ENCODE measurements at regions not wholly inside any gene's neighbourhood (a gene's known extent, or its start where the extent isn't known, plus 50 kb on each side); places are given as distances from the start of the nearest gene placed in this dataset.
"Not testable (repeated sequence)": the region's sequence is repeated elsewhere in the genome, so short reads cannot be mapped to it uniquely, and the experiment has no call there.

DNA sequence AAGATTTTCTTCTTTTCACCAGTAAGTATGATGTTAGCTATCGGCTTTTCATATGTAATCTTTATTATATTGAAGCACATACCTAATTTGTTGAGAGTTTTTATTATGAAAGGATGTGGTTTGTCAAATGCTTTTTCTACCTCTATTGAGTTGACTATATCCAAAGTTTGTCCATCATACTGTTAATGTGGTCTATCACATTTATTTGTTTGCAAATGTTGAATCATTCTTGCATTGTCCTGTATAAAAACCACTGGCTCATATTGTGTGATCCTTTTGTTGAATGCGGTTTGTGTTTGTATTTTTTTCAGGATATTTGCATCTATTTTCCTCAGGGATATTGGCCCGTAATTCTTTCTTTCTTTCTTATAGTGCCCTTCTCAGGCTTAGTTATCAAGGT, 675.5 kb downstream of the NUP35 start:
- no peak for DNase-seq (ENCODE audit: low spot score)

DNA sequence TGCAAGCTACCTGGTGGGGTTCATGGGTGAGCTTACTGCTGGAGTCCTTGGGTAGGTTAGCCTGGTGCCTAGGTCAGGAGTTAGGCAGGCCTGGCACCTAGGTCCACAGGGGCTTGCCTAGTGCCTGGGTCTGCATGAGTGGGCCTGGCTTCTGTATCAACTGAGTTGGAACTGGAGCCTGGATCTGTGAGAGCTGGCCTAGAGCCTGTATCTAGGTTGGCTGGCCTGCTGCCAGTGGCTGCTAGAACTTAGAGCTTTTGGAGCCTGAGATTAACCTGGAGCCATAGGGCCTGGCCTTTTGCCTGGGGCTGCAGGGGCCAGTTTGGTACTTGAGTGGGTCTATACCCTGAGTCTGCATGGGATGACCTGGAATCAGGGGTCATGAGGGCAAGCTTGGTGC, 679.4 kb downstream of the NUP35 start:
- DNase-seq (ENCODE audit: low spot score) = no peak

DNA sequence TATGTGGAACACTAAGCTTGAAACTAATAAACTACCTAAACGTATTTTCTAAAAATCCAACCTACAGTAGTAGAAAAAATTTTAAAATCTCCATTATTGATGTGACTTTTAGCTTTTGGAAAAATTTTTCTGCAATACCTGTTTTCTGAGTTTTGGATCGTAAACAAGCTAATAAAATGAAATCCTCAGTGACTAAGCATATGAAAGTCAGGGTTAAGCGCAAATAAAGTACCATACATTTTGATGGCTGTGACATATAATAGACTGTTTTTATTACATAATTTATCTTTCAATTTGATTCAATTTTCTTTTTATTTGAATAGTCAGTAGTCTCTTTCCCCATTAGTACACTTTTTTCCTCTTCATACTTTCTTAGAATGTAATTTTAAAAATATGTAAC, 683.6 kb downstream of the NUP35 start:
- no peak for DNase-seq (ENCODE audit: low spot score)

DNA sequence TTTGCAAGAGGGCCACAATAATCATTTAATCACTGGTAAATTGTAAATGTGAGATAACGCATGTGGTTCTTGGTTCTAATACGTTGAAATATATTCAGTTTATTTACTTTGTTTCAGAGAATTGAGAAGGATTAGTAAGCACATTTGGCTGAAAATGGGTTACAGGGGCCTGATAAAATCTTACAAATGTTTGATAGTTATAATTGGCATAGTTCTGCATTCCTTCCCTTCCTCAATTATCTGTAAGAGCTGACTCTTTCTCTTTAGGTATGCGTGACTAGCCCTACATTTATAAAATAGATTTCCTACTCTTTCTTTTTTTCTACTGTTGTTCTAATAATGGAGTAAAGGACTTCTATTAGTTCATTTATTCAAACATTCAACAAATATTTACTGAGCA, 685.2 kb downstream of the NUP35 start:
- DNase-seq (ENCODE audit: low spot score) = no peak

DNA sequence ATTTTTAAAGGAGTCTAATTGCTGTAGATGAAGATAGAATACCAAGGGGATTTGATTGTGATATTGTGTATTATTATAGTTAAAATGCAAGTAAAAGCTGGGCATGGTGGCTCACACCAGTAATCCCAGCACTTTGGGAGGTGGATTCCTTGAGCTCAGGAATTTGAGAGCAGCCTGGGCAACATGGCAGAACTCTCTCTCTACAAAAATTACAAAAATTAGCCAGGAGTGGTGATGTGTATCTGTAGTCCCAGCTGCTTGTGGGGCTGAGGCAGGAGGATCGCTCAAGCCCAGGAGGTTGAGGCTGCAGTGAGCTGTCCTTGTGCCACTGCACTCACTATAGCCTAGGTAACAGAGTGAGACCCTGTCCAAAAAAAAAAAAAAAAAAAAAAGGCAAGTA, 687.0 kb downstream of the NUP35 start:
- DNase-seq (ENCODE audit: low spot score) = no peak

DNA sequence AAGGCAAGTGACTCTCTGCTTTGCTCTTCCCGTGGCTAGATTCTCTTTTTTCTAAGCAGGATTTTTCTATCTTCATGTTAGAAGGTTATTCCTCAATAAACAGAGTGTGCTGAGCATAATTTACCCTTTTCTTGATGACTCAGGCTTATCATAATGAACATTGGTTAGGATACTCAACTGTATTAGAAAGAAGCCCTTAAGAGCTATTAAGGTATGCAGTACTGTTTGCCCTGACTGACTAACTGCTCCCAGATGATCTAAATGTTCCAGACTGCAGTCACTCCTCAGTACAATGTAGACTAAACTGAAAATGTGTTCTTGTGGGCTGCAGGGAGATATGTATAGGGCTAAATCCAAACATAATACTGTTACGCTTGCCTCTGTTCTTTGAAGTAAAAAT, 687.8 kb downstream of the NUP35 start:
- DNase-seq (ENCODE audit: low spot score) = no peak

DNA sequence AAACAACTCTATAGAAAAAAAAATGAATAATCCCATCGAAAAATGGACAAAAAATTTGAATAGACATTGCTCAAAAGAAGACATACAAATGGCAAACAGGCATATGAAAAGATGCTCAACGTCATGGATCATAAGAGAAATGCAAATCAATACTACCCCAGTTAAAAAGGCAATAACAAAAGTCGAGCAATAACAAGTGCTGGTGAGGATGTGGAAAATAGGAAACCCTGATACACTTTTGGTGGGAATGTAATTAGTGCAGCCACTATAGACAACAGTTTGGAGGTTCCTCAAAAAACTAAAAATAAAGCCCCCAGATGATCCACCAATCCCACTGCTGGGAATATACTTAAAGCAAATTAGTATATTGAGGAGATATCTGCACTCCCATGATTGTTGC, 701.5 kb downstream of the NUP35 start:
- DNase-seq (ENCODE audit: low spot score) = no peak

DNA sequence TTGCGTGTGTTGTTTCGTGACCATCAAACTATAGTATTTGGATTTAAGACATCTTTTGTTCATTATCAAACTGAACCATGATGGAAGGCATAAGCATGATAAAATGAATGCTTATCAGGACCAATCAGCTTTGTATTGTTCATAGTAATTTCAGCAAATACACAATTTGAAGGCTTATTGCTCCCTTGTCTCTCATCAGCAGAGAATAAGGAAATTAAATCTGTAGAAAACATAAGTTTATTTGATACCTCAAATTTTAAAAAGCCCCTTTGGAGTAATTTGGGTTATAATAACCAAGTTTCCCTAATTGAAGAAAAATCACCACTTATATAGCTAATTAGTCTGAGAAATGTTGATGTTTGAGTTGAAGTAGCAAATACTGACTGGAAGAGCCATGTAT, 705.7 kb downstream of the NUP35 start:
- no peak for DNase-seq (ENCODE audit: low spot score)

DNA sequence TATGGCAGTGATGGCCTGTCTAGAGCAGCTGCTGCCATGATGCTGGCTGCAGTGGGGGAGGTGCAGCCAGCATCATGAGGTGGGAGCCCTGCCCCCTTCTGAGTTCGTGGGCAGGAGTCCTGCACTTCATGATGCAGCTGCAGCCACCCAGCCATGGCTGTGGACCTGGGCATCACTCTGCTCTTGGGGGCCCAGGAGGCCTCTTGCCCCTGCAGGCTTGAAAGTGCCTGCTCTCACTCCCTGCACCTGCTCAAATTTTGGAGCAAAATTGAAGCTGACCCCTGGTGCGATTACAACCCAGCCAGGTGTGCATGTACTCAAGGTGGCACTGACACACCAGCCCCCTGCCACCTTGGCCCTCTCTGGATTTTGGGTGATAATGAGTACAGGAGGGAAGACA, 712.9 kb downstream of the NUP35 start:
- no peak for DNase-seq (ENCODE audit: low spot score)

DNA sequence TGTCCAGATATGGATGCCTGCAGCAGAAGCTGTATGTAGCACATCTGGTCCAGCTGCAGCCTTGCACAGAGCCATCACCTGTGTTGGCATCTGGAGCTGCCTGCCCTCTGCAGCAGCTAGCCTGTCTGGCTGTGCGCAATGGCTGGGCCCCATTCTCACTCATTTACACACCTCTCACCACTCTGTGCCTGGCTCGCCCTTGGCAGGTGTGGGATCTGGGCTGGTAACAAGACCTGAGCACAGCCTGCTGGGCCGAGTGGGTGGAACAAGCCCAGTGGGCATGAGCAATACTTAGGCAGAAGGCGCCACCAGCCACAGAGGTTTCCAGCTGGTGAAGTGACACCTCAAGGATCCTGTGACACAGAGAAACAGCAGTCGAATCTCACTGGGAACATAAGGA, 714.1 kb downstream of the NUP35 start:
- no peak for DNase-seq (ENCODE audit: low spot score)

DNA sequence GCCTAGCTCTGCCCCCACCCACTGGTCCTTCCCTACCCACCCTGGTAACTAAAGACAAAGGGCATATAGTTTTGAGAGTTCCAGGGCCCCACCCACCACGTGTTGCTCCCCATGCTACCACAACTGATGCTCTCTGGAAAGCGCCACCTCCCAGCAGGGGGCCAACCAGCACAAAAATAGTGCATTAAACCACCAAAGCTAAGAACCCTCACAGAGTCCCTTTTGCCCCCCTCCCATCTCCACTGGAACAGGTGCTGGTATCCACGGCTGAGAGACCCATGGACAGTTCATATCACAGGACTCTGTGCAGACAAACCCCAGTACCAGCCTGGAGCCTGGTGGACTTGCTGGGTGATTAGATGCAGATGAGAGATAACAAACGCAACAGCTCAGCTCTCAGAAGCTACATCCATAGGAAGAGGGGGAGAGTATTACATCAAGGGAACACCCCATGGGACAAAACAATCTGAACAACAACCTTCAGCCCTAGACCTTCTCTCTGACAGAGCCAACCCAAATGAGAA, 715.9 kb downstream of the NUP35 start:
- DNase-seq (ENCODE audit: low spot score) = no peak

DNA sequence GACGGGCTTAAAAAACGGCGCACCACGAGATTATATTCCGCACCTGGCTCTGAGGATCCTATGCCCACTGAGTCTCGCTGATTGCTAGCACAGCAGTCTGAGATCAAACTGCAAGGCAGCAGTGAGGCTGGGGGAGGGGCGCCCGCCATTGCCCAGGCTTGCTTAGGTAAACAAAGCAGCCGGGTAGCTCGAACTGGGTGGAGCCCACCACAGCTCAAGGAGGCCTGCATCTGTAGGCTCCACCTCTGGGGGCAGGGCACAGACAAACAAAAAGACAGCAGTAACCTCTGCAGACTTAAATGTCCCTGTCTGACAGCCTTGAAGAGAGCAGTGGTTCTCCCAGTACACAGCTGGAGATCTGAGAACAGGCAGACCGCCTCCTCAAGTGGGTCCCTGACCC, 725.6 kb downstream of the NUP35 start:
- DNase-seq (ENCODE audit: low spot score) = not testable (repeated sequence)

DNA sequence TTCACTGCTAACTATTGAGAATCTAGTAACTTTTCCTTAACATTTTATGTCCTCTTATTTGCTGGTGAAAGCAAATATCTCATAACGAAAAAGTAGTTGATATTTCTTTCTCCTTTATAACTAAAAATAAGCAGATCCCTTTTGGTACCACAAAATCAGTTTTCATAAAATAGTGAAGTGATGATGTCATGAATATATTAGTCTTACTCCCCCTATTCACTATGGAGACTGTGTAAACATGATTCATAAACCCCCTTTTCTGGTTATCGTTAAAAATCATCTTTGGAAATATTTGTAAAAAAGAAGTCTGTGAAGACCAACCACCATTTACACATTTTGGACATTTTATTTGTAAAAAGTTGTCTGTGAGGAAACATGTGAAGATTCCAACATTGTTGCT, 734.9 kb downstream of the NUP35 start:
- DNase-seq (ENCODE audit: low spot score) = no peak

DNA sequence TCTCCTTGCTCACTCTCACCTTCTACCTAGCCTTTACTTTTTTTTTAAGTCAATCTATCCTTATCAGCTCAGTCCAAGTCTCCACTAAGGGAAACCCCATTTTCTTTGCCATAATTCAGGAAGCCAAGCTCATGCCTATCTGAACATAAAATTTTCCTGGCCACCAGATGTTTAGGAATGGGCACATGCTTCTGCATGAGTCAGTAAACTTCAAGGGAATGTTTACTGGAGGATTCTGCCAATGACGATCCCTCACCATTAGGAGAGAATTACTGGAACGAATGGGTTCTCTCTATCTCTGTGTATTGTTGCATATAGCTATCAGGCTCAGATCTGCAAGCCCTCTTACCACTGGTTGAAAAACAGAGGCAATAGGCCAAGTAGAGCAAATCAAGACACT, 731.7 kb upstream of the ZNF804A start:
- no peak for DNase-seq (ENCODE audit: low spot score)

DNA sequence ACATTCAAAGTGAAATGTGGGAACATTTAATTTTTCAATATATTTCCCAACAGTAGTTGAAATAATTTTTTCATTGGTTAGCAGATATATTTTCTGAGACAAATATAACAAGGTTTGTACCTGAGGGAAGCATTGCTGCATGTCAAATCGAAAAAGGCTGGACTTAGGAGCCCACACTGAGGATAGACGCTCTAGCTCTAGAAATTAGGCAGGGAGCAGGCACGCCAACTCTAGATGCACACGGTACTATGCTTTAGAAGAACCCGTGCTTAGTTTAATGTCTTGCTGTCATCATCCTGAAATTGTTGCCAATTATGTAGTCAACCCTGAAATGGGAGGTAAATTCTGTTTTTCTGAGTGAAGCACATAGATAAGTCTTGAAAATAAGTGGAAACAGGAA, 731.1 kb upstream of the ZNF804A start:
- DNase-seq (ENCODE audit: low spot score) = no peak

DNA sequence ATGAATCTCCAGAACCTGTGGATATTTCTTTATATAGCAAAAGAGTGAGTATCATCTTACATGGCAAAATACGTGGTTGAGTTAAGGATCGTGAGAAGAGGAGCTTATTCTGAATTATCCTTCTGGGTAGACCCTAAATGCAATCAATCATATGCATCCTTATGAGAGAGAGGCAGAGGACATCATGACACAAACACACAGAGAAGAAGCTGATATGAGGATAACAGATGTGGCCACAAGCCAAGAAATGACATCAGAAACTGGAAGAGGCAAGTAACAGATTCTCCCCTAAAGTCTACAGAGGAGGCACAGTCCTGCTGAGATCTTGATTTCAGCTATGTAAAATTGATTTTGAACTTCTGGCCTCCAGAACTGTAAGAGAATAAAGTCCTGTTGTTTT, 730.2 kb upstream of the ZNF804A start:
- no peak for DNase-seq (ENCODE audit: low spot score)

DNA sequence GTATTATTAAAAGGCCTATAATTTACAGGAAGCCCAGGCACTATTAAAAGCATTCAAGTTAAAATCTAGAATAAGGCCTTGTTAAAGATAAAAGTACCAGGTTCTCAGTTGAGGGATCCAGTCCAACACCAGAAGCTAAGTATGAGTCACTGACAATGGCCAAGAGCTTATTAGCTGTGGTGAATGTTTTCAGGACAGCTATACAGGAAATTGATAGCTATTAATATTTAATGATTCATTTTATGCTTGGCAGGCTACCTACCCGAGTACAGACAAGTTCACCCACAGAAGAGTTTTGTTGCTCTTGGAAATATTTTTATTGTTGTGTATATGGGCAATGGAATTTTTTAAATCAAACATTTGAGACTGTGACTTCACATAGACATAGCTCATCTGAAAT, 729.6 kb upstream of the ZNF804A start:
- DNase-seq (ENCODE audit: low spot score) = no peak

DNA sequence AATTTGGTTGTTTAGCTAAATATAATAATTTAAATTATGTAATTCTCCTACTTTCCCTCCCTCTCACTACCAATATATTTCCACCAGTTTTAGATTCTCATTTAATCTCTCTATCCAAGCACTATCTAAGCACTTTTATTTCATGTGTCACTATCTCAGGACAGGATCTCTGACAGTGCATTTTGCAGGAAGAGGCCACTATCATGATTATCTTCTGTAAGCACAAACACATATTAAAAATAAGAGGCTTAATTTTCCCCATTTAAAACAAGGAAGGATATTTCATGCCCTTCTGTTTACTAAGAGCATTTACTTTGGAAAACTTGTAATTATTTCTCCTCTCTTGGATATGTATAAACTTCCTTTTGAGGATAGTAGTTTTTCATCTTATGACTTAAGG, 726.2 kb upstream of the ZNF804A start:
- no peak for DNase-seq (ENCODE audit: low spot score)

DNA sequence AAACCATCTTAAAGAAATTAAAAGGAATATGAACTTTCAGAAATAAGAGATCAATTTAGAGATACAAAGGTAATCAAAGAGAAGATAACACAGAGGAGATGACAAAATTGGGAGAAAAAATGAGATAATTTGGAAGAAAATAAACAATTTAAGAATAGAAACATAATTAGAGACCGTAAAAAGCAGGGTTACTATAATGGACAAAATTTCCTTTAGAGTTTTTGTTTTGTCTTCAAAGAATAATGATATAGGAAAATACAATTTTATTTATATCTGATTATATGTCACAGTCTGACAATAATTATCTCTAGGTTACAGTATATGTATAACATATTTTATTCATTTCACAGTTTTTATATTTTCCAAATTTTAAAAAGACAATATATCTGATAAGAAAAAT, 716.4 kb upstream of the ZNF804A start:
- DNase-seq (ENCODE audit: low spot score) = no peak

DNA sequence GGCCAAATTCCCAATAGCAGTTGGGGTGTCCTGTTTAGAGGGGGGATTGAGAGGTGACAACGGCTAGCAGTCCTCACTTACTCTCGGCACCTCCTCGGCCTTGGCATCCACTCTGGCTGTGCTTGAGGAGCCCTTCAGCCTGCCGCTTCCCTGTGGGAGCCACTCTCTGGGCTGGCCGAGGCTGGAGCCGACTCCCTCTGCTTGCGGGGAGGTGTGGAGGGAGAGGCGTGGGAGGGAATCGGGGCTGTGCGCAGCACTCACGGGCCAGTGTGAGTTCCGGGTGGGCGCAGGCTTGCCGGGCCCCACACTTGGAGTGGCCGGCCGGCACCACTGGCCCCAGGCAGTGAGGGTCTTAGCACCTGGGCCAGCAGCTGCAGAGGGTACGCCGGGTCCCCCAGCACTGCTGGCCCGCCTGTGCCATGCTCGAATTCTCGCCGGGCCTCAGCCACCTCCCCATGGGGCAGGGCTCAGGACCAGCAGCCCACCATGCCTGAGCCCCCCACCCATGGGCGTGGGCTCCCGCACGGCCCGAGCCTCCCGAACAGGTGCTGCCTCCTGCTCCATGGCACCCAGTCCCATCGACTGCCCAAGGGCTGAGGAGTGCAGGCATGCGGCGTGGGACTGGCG, 705.9 kb upstream of the ZNF804A start:
- DNase-seq (ENCODE audit: low spot score) = no peak

DNA sequence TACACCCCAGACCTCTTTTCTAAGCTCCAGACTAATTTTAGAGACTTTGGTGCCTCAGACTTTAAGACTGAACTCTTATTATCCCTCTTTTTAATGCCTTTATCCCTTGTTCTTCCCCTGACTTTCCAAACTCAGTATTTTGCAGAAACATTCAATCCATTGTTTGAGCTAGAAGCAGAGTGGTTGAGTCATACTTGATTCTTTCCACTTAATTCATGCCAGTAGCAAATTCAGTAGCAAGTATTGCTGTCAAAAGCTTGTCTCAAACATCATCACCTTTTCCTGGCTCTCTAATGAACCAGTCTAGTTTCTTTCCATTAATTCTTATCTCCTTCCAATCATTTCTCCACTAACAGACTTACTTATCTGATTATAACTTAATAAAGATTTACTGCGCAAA, 699.7 kb upstream of the ZNF804A start:
- no peak for DNase-seq (ENCODE audit: low spot score)

DNA sequence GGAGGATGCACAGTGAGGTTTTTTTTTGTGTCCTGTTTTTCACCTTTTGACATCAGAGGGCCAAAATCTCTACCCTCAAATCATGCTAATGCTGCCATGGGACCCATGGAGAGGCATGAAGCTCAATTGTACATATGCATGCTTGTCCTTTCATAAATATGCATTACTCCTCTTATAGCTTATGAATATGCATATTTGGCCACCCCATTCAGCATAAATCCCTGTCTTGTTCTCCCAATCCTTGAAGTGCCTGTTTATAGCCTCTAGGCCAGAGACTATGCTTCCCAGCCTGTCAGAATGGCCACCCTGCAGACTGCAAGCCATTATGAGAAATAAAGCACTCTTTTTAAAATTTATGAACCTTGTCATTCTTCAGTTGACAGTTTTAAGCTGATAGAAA, 696.4 kb upstream of the ZNF804A start:
- DNase-seq (ENCODE audit: low spot score) = no peak

DNA sequence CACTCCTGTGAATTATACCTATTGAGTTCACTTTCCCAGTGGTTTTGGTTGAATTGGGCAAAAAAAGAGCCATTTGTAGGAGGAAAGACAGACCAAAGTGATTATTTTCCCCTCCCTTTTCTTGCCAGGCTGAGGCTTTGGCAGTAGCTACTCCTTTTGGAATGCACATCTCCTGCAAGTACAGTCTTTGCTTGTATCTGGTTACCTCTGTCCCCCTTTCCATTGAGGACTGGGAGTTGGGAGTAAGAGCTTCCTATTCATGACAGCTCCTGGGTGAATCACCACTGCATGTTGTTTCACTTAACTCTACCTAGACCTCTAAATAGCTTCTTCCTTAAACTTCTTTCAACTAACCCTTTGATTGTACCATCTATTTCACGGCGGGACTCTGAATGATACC, 695.3 kb upstream of the ZNF804A start:
- DNase-seq (ENCODE audit: low spot score) = no peak

DNA sequence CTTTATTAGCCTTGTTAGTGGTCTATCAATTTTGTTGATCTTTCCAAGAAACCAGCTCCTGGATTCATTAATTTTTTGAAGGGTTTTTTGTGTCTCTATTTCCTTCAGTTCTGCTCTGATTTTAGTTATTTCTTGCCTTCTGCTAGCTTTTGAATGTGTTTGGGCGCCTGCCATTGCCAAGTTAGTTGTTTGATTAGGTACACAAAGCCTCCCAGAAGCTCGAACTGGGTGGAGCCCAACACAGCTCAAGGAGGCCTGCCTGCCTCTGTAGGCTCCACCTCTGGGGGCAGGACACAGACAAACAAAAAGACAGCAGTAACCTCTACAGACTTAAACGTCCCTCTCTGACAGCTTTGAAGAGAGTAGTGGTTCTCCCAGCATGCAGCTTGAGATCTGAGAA, 682.3 kb upstream of the ZNF804A start:
- not testable (repeated sequence) for DNase-seq (ENCODE audit: low spot score)

DNA sequence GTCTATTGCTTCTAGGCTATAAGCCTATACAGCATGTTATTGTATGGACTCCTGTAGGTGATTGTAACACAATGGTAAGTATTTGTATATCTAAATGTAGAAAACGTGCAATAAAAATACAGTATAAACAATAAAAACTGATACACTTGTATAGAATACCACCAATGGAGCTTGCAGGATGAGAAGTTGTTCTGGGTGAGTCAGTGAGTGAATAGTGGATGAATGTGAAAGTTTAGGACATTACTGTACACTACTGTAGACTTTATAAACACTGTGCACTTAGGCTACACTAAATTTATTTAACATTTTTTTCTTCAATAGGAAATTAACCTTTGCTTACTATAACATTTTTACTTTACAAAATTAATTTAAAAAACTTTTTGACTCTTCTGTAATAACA, 679.2 kb upstream of the ZNF804A start:
- no peak for DNase-seq (ENCODE audit: low spot score)

Data from SW480 (cell line).